Cardiac fibroblast (primary cell): ENCODE measurements at regions not wholly inside any gene's neighbourhood (a gene's known extent, or its start where the extent isn't known, plus 50 kb on each side); places are given as distances from the start of the nearest gene placed in this dataset.
A peak's percentile ranks its signal among the peaks of the same experiment; 100 is the strongest.

ENCODE experiments used
- DNase-seq, 2 donors: peaks; one replicate each; pipeline versions ENCODE4 v3.0.0 to v3.0.0-alpha.2; 2010; ENCODE audit warnings: low read depth in 2 of 2
- H3K4me3 ChIP-seq, 2 donors: replicated peaks in 1 of 2; 1 replicate in 1 of 2; 2 replicates in 1 of 2; pipeline ENCODE4 v1.5.1; 2011; ENCODE audit warnings: low read depth in 2 of 2, low read length in 2 of 2, mild to moderate bottlenecking in 2 of 2, moderate library complexity in 1 of 2
- CTCF ChIP-seq: IDR thresholded peaks from one replicate; pipeline ENCODE4 v1.5.1; 2011; ENCODE audit warnings: low read depth, mild to moderate bottlenecking, low read length, inconsistent platforms

GRCh38 chr7:116433246-116433645, 66.3 kb upstream of the CAV2 start:
- peak; percentile 21 to 57 for DNase-seq
- H3K4me3 ChIP-seq: no peak overlapping the region
- TF ChIP-seq CTCF: no peak

GRCh38 chr7:116434820-116435341, 64.7 kb upstream of the CAV2 start:
- DNase-seq: peak; percentile 60 to 93
- H3K4me3 ChIP-seq: no peak overlapping the region
- TF ChIP-seq CTCF: no peak

GRCh38 chr7:116436305-116436826, 63.2 kb upstream of the CAV2 start:
- no peak overlapping the region for H3K4me3 ChIP-seq
- no peak for DNase-seq
- no peak for TF ChIP-seq CTCF

GRCh38 chr7:116438267-116438666, 61.3 kb upstream of the CAV2 start:
- DNase-seq: peak; percentile 39 to 52
- no peak overlapping the region for H3K4me3 ChIP-seq
- peak; percentile 13 for TF ChIP-seq CTCF

GRCh38 chr7:116439005-116439404, 60.5 kb upstream of the CAV2 start:
- TF ChIP-seq CTCF: no peak
- no peak for DNase-seq
- no peak overlapping the region for H3K4me3 ChIP-seq

- no peak for TF ChIP-seq CTCF
- H3K4me3 ChIP-seq: no peak overlapping the region
- peak; percentile 48 to 64 for DNase-seq
Measured at GRCh38 chr7:116439841-116440549, 59.5 kb upstream of the CAV2 start.
